ENCODE measurements at regions not wholly inside any gene's neighbourhood (a gene's known extent, or its start where the extent isn't known, plus 50 kb on each side); places are given as distances from the start of the nearest gene placed in this dataset.

DNA sequence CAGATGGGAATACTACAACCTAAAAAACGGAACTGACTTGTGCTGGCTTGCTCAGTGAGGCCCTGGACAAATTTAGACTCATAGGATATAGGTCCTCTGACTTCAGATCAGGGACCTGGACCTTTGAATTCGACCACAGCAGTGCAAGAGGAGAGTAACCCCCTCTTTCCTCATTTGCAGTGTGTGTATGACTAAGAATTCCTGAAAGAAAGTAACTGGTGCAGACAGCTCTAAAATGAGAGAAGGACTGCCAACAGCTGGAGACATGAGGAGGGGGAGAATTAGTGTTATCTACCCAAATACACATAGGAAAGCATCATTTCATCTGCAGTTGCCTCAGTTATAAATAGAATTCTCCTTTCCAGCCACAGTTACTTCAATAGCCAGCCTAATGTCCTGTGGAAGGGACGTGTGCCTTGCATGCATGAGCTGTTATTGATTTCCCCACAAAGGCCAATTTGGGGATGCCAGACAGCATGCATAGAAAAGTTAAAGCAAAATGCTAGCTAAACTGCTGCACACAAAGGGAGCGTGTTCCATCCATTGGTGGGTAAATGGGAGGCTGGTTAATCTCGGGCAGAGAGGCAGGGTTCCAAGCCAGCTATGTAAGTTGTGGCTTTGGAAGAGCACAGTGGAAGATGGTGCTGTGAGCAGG, 442.7 kb downstream of the CDK5RAP2 start:
- Histone ChIP-seq H3K27ac (ENCODE audit: low read depth in 1 of 2, low read length in 2 of 2) (no peak overlapping the region), H4K20me1 (ENCODE audit: insufficient read depth, low read length) (no peaks in the 10 kb centered on the region), H3K4me2 (replicated peaks; ENCODE audit: extremely low read depth, low read length, poor library complexity, severe bottlenecking) (no peak overlapping the region), H3K4me1 (ENCODE audit: control insufficient read depth in 1 of 2, insufficient read depth in 2 of 2, low read length in 2 of 2) (no peaks in the 10 kb centered on the region), H3K4me3 (replicated peaks in 1 of 3; ENCODE audit: low read depth in 2 of 3, low read length in 3 of 3) (no peak overlapping the region), H3K36me3 (replicated peaks in 1 of 2; ENCODE audit: control insufficient read depth in 1 of 2, insufficient read depth in 2 of 2, low read length in 2 of 2) (no peaks in the 10 kb centered on the region), H3K27me3 (ENCODE audit: control insufficient read depth in 2 of 2, insufficient read depth in 2 of 2, low read length in 2 of 2) (no peaks in the 10 kb centered on the region), H2AFZ (ENCODE audit: insufficient read depth, low read depth, low read length, poor library complexity, severe bottlenecking) (no peak overlapping the region), H3K79me2 (ENCODE audit: insufficient read depth, low read length) (no peaks in the 10 kb centered on the region), H3K9me3 (replicated peaks in 1 of 2; ENCODE audit: control insufficient read depth in 1 of 2, insufficient read depth in 1 of 2, low read length in 2 of 2) (peaks cover 7 to 9% of the 10 kb centered on the region in 2 donors), H3K9ac (ENCODE audit: insufficient read depth, low read length, poor library complexity, severe bottlenecking) (no peak overlapping the region)
- no peak for DNase-seq
- peaks cover 3 to 13% (median 6%) of the 10 kb centered on the region in 7 donors for H3K9me3 Mint-ChIP-seq
- WGBS (ENCODE audit: insufficient coverage), result 88% methylated on average over 2 of the region's 5 CpGs
- no peaks in the 10 kb centered on the region for H3K36me3 Mint-ChIP-seq
- H3K27ac Mint-ChIP-seq, result no peak overlapping the region
- H3K4me3 Mint-ChIP-seq, result no peak overlapping the region
- intact Hi-C loops (cut with micrococcal nuclease), result no loop called here
- H3K4me1 Mint-ChIP-seq, result no peaks in the 10 kb centered on the region
- TF ChIP-seq, protein P1, sequence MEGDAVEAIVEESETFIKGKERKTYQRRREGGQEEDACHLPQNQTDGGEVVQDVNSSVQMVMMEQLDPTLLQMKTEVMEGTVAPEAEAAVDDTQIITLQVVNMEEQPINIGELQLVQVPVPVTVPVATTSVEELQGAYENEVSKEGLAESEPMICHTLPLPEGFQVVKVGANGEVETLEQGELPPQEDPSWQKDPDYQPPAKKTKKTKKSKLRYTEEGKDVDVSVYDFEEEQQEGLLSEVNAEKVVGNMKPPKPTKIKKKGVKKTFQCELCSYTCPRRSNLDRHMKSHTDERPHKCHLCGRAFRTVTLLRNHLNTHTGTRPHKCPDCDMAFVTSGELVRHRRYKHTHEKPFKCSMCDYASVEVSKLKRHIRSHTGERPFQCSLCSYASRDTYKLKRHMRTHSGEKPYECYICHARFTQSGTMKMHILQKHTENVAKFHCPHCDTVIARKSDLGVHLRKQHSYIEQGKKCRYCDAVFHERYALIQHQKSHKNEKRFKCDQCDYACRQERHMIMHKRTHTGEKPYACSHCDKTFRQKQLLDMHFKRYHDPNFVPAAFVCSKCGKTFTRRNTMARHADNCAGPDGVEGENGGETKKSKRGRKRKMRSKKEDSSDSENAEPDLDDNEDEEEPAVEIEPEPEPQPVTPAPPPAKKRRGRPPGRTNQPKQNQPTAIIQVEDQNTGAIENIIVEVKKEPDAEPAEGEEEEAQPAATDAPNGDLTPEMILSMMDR (IDR thresholded peaks at IDR 0.05), result no peak
- peaks cover 1 to 4% (median 2%) of the 10 kb centered on the region in 3 donors for H3K27me3 Mint-ChIP-seq (ENCODE audit: low read depth in 3 of 3)

DNA sequence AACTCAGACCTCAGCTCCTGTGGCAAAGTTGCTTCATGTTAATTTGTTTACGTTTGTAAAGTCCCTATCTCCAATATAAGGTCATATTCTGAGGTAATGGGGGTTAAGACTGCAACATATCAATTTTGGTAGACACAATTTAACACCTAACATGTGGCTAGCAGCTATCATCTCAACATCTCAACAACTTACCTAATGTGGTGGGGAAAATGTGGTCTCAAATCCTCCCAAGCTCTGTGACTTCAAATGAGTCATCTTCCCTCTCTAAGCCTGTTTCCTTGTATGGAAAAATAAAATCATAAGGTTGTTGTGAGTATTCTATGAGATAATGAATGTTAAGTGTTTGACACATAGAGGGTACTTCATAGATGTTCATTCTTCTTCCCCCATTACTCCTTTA, 443.3 kb downstream of the CDK5RAP2 start:
- no peak overlapping the region for H3K27ac Mint-ChIP-seq
- intact Hi-C loops (cut with micrococcal nuclease), result no loop called here
- DNase-seq, result no peak
- Histone ChIP-seq H3K79me2 (ENCODE audit: insufficient read depth, low read length) (no peaks in the 10 kb centered on the region), H4K20me1 (ENCODE audit: insufficient read depth, low read length) (no peaks in the 10 kb centered on the region), H3K9me3 (replicated peaks in 1 of 2; ENCODE audit: control insufficient read depth in 1 of 2, insufficient read depth in 1 of 2, low read length in 2 of 2) (peaks cover 7 to 9% of the 10 kb centered on the region in 2 donors), H3K27me3 (ENCODE audit: control insufficient read depth in 2 of 2, insufficient read depth in 2 of 2, low read length in 2 of 2) (no peaks in the 10 kb centered on the region), H2AFZ (ENCODE audit: insufficient read depth, low read depth, low read length, poor library complexity, severe bottlenecking) (no peak overlapping the region), H3K4me3 (replicated peaks in 1 of 3; ENCODE audit: low read depth in 2 of 3, low read length in 3 of 3) (no peak overlapping the region), H3K9ac (ENCODE audit: insufficient read depth, low read length, poor library complexity, severe bottlenecking) (no peak overlapping the region), H3K4me1 (ENCODE audit: control insufficient read depth in 1 of 2, insufficient read depth in 2 of 2, low read length in 2 of 2) (no peaks in the 10 kb centered on the region), H3K36me3 (replicated peaks in 1 of 2; ENCODE audit: control insufficient read depth in 1 of 2, insufficient read depth in 2 of 2, low read length in 2 of 2) (no peaks in the 10 kb centered on the region), H3K27ac (ENCODE audit: low read depth in 1 of 2, low read length in 2 of 2) (no peak overlapping the region), H3K4me2 (replicated peaks; ENCODE audit: extremely low read depth, low read length, poor library complexity, severe bottlenecking) (no peak overlapping the region)
- no CpG with 5 or more reads among the region's 1 CpG for WGBS (ENCODE audit: insufficient coverage)
- TF ChIP-seq, protein P1 (IDR thresholded peaks at IDR 0.05), result no peak
- no peak overlapping the region for H3K4me3 Mint-ChIP-seq
- H3K27me3 Mint-ChIP-seq (ENCODE audit: low read depth in 3 of 3), result peaks cover 0 to 2% (median 1%) of the 10 kb centered on the region in 3 donors
- no peaks in the 10 kb centered on the region for H3K4me1 Mint-ChIP-seq
- H3K9me3 Mint-ChIP-seq, result peaks cover 3 to 13% (median 6%) of the 10 kb centered on the region in 7 donors
- H3K36me3 Mint-ChIP-seq, result no peaks in the 10 kb centered on the region

Data from CD14-positive monocyte (primary cell).